WTC11 (cell line): ENCODE measurements at regions not wholly inside any gene's neighbourhood (a gene's known extent, or its start where the extent isn't known, plus 50 kb on each side); places are given as distances from the start of the nearest gene placed in this dataset.

Experiments
- ATAC-seq: fragments of 200-7000 bp; cut with Tn5 transposase; 2 replicates; pipeline ENCODE4 v1.10.0; 2021; ENCODE audit warnings: mild to moderate bottlenecking, moderate library complexity
- CTCF ChIA-PET: fragments of 300-600 bp; sonication (Branson Sonifier 250); formaldehyde crosslinking; loops from one replicate; lab custom pipeline; 2021; ENCODE audit warnings: antibody characterized with exemption; lab: Charles Lee
- POLR2A ChIA-PET: fragments of 350-600 bp; sonication (Branson Sonifier 250); formaldehyde crosslinking; loops from one replicate; lab custom pipeline; 2021; ENCODE audit warnings: antibody characterized with exemption; lab: Charles Lee
- DNase-seq: peaks from one replicate; pipeline ENCODE4 v3.0.0; 2021; ENCODE audit warnings: low spot score
- H3K27ac Mint-ChIP-seq: 2 replicates; pipeline ENCODE4 v1.8.0; 2021; ENCODE audit warnings: mixed read lengths
- H3K27me3 Mint-ChIP-seq: 2 replicates; pipeline ENCODE4 v1.8.0; 2021; ENCODE audit warnings: low read depth, mild to moderate bottlenecking, moderate library complexity, mixed read lengths
- H3K36me3 Mint-ChIP-seq: 2 replicates; pipeline ENCODE4 v1.8.0; 2021; ENCODE audit warnings: mixed read lengths
- H3K4me1 Mint-ChIP-seq: 2 replicates; pipeline ENCODE4 v1.8.0; 2022; ENCODE audit warnings: mixed read lengths
- H3K4me3 Mint-ChIP-seq: 2 replicates; pipeline ENCODE4 v1.8.0; 2021; ENCODE audit warnings: mild to moderate bottlenecking, moderate library complexity, mixed read lengths
- H3K9me3 Mint-ChIP-seq: 2 replicates; pipeline ENCODE4 v1.8.0; 2021; ENCODE audit warnings: mixed read lengths
- ATF2 ChIP-seq: sonication (generic); formaldehyde crosslinking; IDR thresholded peaks from 2 replicates; pipeline ENCODE4 v1.8.1; 2022; ENCODE audit warnings: low read depth, missing genetic modification reagents, borderline replicate concordance
- CREM ChIP-seq: sonication (generic); formaldehyde crosslinking; IDR thresholded peaks from 2 replicates; pipeline ENCODE4 v1.8.1; 2022; ENCODE audit warnings: mild to moderate bottlenecking, missing genetic modification reagents, moderate library complexity
- E2F5 ChIP-seq: sonication (generic); formaldehyde crosslinking; IDR thresholded peaks from 2 replicates; pipeline ENCODE4 v1.8.1; 2022; ENCODE audit warnings: mild to moderate bottlenecking, moderate library complexity, missing genetic modification reagents
- ESRRA ChIP-seq: sonication (generic); formaldehyde crosslinking; IDR thresholded peaks from 2 replicates; pipeline ENCODE4 v1.8.1; 2022; ENCODE audit warnings: mild to moderate bottlenecking, missing genetic modification reagents, borderline replicate concordance
- FOXK1 ChIP-seq: sonication (generic); formaldehyde crosslinking; IDR thresholded peaks from 2 replicates; pipeline ENCODE4 v1.8.0; 2022; ENCODE audit warnings: mild to moderate bottlenecking, moderate library complexity, missing genetic modification reagents
- FOXP1 ChIP-seq: sonication (generic); formaldehyde crosslinking; IDR thresholded peaks from 2 replicates; pipeline ENCODE4 v1.8.0; 2022; ENCODE audit warnings: missing genetic modification reagents, mild to moderate bottlenecking, moderate library complexity, borderline replicate concordance
- JUN ChIP-seq: sonication (generic); formaldehyde crosslinking; IDR thresholded peaks from 2 replicates; pipeline ENCODE4 v1.8.0; 2023; ENCODE audit warnings: mild to moderate bottlenecking, missing genetic modification reagents
- KAT7 ChIP-seq: sonication (generic); formaldehyde crosslinking; IDR thresholded peaks from 2 replicates; pipeline ENCODE4 v1.8.1; 2023; ENCODE audit warnings: missing genetic modification reagents, mild to moderate bottlenecking, borderline replicate concordance
- MLX ChIP-seq: sonication (generic); formaldehyde crosslinking; IDR thresholded peaks from 2 replicates; pipeline ENCODE4 v1.8.1; 2023; ENCODE audit warnings: mild to moderate bottlenecking, missing genetic modification reagents, moderate library complexity
- MXD4 ChIP-seq: fragments of 250-450 bp; sonication (Bioruptor Pico); IDR thresholded peaks from 2 replicates; pipeline ENCODE4 v1.8.0; 2021; ENCODE audit warnings: mild to moderate bottlenecking, moderate library complexity, borderline replicate concordance
- NFATC4 ChIP-seq: fragments of 250-450 bp; sonication (Bioruptor Pico); IDR thresholded peaks from 2 replicates; pipeline ENCODE4 v1.9.0; 2021; ENCODE audit warnings: mild to moderate bottlenecking
- NFE2L1 ChIP-seq: sonication (generic); formaldehyde crosslinking; IDR thresholded peaks from 2 replicates; pipeline ENCODE4 v1.8.1; 2023; ENCODE audit warnings: missing genetic modification reagents
- NR1H2 ChIP-seq: sonication (generic); formaldehyde crosslinking; IDR thresholded peaks from 2 replicates; pipeline ENCODE4 v1.9.0; 2021; ENCODE audit warnings: mild to moderate bottlenecking, moderate library complexity, missing genetic modification reagents
- NR2C2 ChIP-seq: sonication (generic); formaldehyde crosslinking; IDR thresholded peaks from 2 replicates; pipeline ENCODE4 v1.8.0; 2022; ENCODE audit warnings: mild to moderate bottlenecking, missing genetic modification reagents
- OVOL2 ChIP-seq: fragments of 250-450 bp; sonication (Bioruptor Pico); IDR thresholded peaks from 2 replicates; pipeline ENCODE4 v1.9.0; 2021; ENCODE audit warnings: mild to moderate bottlenecking, borderline replicate concordance
- PRRX2 ChIP-seq: fragments of 250-450 bp; sonication (Bioruptor Pico); IDR thresholded peaks from 2 replicates; pipeline ENCODE4 v1.8.0; 2021; ENCODE audit warnings: mild to moderate bottlenecking
- SMAD4 ChIP-seq: sonication (generic); formaldehyde crosslinking; IDR thresholded peaks from 2 replicates; pipeline ENCODE4 v1.8.0; 2022; ENCODE audit warnings: mild to moderate bottlenecking, missing genetic modification reagents
- SOX15 ChIP-seq: fragments of 250-450 bp; sonication (Bioruptor Pico); IDR thresholded peaks from 2 replicates; pipeline ENCODE4 v1.9.0; 2021; ENCODE audit warnings: mild to moderate bottlenecking
- USF2 ChIP-seq: sonication (generic); formaldehyde crosslinking; IDR thresholded peaks from 2 replicates; pipeline ENCODE4 v1.8.1; 2023; ENCODE audit warnings: mild to moderate bottlenecking, missing genetic modification reagents, moderate library complexity
- ZNF121 ChIP-seq: sonication (generic); formaldehyde crosslinking; IDR thresholded peaks from 2 replicates; pipeline ENCODE4 v1.8.0; 2023; ENCODE audit warnings: missing genetic modification reagents
- ZNF138 ChIP-seq: sonication (generic); formaldehyde crosslinking; conservative IDR thresholded peaks from 2 replicates; pipeline ENCODE4 v1.8.1; 2022; ENCODE audit warnings: mild to moderate bottlenecking, moderate library complexity, missing genetic modification reagents
- ZNF219 ChIP-seq: sonication (generic); formaldehyde crosslinking; IDR thresholded peaks from 2 replicates; pipeline ENCODE4 v1.8.0; 2023; ENCODE audit warnings: missing genetic modification reagents, mild to moderate bottlenecking, borderline replicate concordance
- ZNF263 ChIP-seq: sonication (generic); formaldehyde crosslinking; IDR thresholded peaks from 2 replicates; pipeline ENCODE4 v1.8.1; 2022; ENCODE audit warnings: low read depth, mild to moderate bottlenecking, moderate library complexity, missing genetic modification reagents
- TF ChIP-seq, protein P1 (sequence below): sonication (generic); formaldehyde crosslinking; IDR thresholded peaks from 2 replicates; pipeline ENCODE4 v1.8.0; 2023; ENCODE audit warnings: mild to moderate bottlenecking, missing genetic modification reagents
- TF ChIP-seq, protein P2 (sequence below): fragments of 250-450 bp; sonication (Bioruptor Pico); IDR thresholded peaks from 2 replicates; pipeline ENCODE4 v1.8.0; 2021; ENCODE audit warnings: mild to moderate bottlenecking
- TF ChIP-seq, protein P3 (sequence below): sonication (generic); formaldehyde crosslinking; IDR thresholded peaks from 2 replicates; pipeline ENCODE4 v1.8.0; 2022; ENCODE audit warnings: mild to moderate bottlenecking, missing genetic modification reagents

GRCh38 chr9:135359764-135360163 lies 119.8 kb upstream of the PPP1R26 start:
- no peaks in the 10 kb centered on the region for H3K36me3 Mint-ChIP-seq
- no peak overlapping the region for H3K27ac Mint-ChIP-seq
- no peak for ATAC-seq
- no peak for DNase-seq
- H3K4me1 Mint-ChIP-seq = no peaks in the 10 kb centered on the region
- TF ChIP-seq NFATC4 (CRISPR knock-in tag) = no peak
- TF ChIP-seq FOXP1 (CRISPR knock-in tag) = no peak
- TF ChIP-seq NR2C2 = no peak
- TF ChIP-seq ZNF138 (CRISPR knock-in tag) = no peak
- no peak for TF ChIP-seq CREM (CRISPR knock-in tag)
- no peak for TF ChIP-seq ZNF263
- TF ChIP-seq E2F5 (CRISPR knock-in tag) = no peak
- TF ChIP-seq, protein P1, sequence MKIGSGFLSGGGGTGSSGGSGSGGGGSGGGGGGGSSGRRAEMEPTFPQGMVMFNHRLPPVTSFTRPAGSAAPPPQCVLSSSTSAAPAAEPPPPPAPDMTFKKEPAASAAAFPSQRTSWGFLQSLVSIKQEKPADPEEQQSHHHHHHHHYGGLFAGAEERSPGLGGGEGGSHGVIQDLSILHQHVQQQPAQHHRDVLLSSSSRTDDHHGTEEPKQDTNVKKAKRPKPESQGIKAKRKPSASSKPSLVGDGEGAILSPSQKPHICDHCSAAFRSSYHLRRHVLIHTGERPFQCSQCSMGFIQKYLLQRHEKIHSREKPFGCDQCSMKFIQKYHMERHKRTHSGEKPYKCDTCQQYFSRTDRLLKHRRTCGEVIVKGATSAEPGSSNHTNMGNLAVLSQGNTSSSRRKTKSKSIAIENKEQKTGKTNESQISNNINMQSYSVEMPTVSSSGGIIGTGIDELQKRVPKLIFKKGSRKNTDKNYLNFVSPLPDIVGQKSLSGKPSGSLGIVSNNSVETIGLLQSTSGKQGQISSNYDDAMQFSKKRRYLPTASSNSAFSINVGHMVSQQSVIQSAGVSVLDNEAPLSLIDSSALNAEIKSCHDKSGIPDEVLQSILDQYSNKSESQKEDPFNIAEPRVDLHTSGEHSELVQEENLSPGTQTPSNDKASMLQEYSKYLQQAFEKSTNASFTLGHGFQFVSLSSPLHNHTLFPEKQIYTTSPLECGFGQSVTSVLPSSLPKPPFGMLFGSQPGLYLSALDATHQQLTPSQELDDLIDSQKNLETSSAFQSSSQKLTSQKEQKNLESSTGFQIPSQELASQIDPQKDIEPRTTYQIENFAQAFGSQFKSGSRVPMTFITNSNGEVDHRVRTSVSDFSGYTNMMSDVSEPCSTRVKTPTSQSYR = no peak
- no peak for TF ChIP-seq FOXK1 (CRISPR knock-in tag)
- TF ChIP-seq OVOL2 = no peak
- TF ChIP-seq, protein P2, sequence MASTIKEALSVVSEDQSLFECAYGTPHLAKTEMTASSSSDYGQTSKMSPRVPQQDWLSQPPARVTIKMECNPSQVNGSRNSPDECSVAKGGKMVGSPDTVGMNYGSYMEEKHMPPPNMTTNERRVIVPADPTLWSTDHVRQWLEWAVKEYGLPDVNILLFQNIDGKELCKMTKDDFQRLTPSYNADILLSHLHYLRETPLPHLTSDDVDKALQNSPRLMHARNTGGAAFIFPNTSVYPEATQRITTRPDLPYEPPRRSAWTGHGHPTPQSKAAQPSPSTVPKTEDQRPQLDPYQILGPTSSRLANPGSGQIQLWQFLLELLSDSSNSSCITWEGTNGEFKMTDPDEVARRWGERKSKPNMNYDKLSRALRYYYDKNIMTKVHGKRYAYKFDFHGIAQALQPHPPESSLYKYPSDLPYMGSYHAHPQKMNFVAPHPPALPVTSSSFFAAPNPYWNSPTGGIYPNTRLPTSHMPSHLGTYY (CRISPR knock-in tag) = no peak
- TF ChIP-seq PRRX2 (CRISPR knock-in tag) = no peak
- TF ChIP-seq USF2 (CRISPR knock-in tag) = no peak
- TF ChIP-seq, protein P3, sequence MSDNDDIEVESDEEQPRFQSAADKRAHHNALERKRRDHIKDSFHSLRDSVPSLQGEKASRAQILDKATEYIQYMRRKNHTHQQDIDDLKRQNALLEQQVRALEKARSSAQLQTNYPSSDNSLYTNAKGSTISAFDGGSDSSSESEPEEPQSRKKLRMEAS (CRISPR knock-in tag) = no peak
- no peak for TF ChIP-seq ESRRA (CRISPR knock-in tag)
- no peak for TF ChIP-seq SOX15
- no peak for TF ChIP-seq JUN (CRISPR knock-in tag)
- TF ChIP-seq SMAD4 (CRISPR knock-in tag) = no peak
- TF ChIP-seq NR1H2 (CRISPR knock-in tag) = no peak
- TF ChIP-seq ZNF219 (CRISPR knock-in tag) = no peak
- no peaks in the 10 kb centered on the region for H3K27me3 Mint-ChIP-seq
- POLR2A ChIA-PET = no interaction called here
- H3K4me3 Mint-ChIP-seq = no peak overlapping the region
- CTCF ChIA-PET = no interaction called here
- H3K9me3 Mint-ChIP-seq = no peaks in the 10 kb centered on the region

GRCh38 chr9:135360617-135361016 lies 119.0 kb upstream of the PPP1R26 start:
- Mint-ChIP-seq H3K4me1 (peaks cover 5% of the 10 kb centered on the region), H3K27ac (no peak overlapping the region), H3K36me3 (no peaks in the 10 kb centered on the region), H3K27me3 (no peaks in the 10 kb centered on the region), H3K4me3 (no peak overlapping the region), H3K9me3 (no peaks in the 10 kb centered on the region)
- ChIA-PET POLR2A (no interaction called here), CTCF (interaction anchor here (0.6 kb wide), 1 partner anchor 203 kb away, joined by 3 read pairs; no protein-coding TSS in a partner anchor)
- DNase-seq (no peak), ATAC-seq (no peak)
- TF ChIP-seq MXD4 (CRISPR knock-in tag) (no peak), KAT7 (CRISPR knock-in tag) (no peak), NR2C2 (no peak), ATF2 (CRISPR knock-in tag) (no peak), ZNF263 (no peak), ZNF219 (CRISPR knock-in tag) (no peak), NFE2L1 (CRISPR knock-in tag) (no peak), ZNF121 (CRISPR knock-in tag) (no peak), MLX (CRISPR knock-in tag) (no peak)
- TF ChIP-seq, protein P1 = no peak
- TF ChIP-seq, protein P3 (CRISPR knock-in tag) = no peak
